HG03565 (cell line): ENCODE measurements at regions not wholly inside any gene's neighbourhood (a gene's known extent, or its start where the extent isn't known, plus 50 kb on each side); places are given as distances from the start of the nearest gene placed in this dataset.

ENCODE experiments used
- ATAC-seq: cut with Tn5 transposase; IDR thresholded peaks from one replicate; pipeline ENCODE4 v1.9.1; 2021; ENCODE audit warnings: mild to moderate bottlenecking, moderate library complexity; ENCODE audit not compliant: unreplicated experiment

GRCh38 chr2:23231865-23232264 lies 153.1 kb upstream of the KLHL29 start:
- ATAC-seq, result no peak

- ATAC-seq, result no peak
These were observed 149.7 kb upstream of the KLHL29 start for GRCh38 chr2:23235292-23235691.

GRCh38 chr2:23235736-23236135 lies 149.2 kb upstream of the KLHL29 start:
- ATAC-seq, result no peak

- no peak for ATAC-seq
These were observed 147.8 kb upstream of the KLHL29 start for GRCh38 chr2:23237147-23237546.

- no peak for ATAC-seq
These were observed 146.8 kb upstream of the KLHL29 start for GRCh38 chr2:23238011-23238657.

GRCh38 chr2:23239374-23239773 lies 145.6 kb upstream of the KLHL29 start:
- no peak for ATAC-seq

GRCh38 chr2:23241121-23241520 lies 143.9 kb upstream of the KLHL29 start:
- no peak for ATAC-seq

- ATAC-seq, result no peak
These were observed 143.3 kb upstream of the KLHL29 start for GRCh38 chr2:23241611-23242245.

GRCh38 chr2:23243073-23243659 lies 141.8 kb upstream of the KLHL29 start:
- ATAC-seq, result no peak

GRCh38 chr2:23244617-23245016 lies 140.4 kb upstream of the KLHL29 start:
- ATAC-seq, result no peak

- ATAC-seq, result no peak
These were observed 137.8 kb upstream of the KLHL29 start for GRCh38 chr2:23246992-23247683.

GRCh38 chr2:23248667-23249066 lies 136.3 kb upstream of the KLHL29 start:
- no peak for ATAC-seq

GRCh38 chr2:23249348-23249747 lies 135.6 kb upstream of the KLHL29 start:
- no peak for ATAC-seq

GRCh38 chr2:23250371-23250770 lies 134.6 kb upstream of the KLHL29 start:
- ATAC-seq, result no peak

- no peak for ATAC-seq
These were observed 128.3 kb upstream of the KLHL29 start for GRCh38 chr2:23256643-23257042.

- no peak for ATAC-seq
These were observed 124.4 kb upstream of the KLHL29 start for GRCh38 chr2:23260621-23261020.

GRCh38 chr2:23268467-23269263 lies 116.3 kb upstream of the KLHL29 start:
- ATAC-seq, result no peak

GRCh38 chr2:23269747-23270146 lies 115.2 kb upstream of the KLHL29 start:
- ATAC-seq, result no peak

GRCh38 chr2:23270810-23271209 lies 114.2 kb upstream of the KLHL29 start:
- no peak for ATAC-seq

GRCh38 chr2:23271230-23271629 lies 113.7 kb upstream of the KLHL29 start:
- no peak for ATAC-seq

GRCh38 chr2:23273786-23274185 lies 111.2 kb upstream of the KLHL29 start:
- no peak for ATAC-seq
